GM19328 (cell line): ENCODE measurements at regions not wholly inside any gene's neighbourhood (a gene's known extent, or its start where the extent isn't known, plus 50 kb on each side); places are given as distances from the start of the nearest gene placed in this dataset.
"Not testable (repeated sequence)": the region's sequence is repeated elsewhere in the genome, so short reads cannot be mapped to it uniquely, and the experiment has no call there.

Experiments
- ATAC-seq: cut with Tn5 transposase; IDR thresholded peaks from one replicate; pipeline ENCODE4 v1.9.1; 2021; ENCODE audit warnings: mild to moderate bottlenecking, moderate library complexity; ENCODE audit not compliant: unreplicated experiment

DNA sequence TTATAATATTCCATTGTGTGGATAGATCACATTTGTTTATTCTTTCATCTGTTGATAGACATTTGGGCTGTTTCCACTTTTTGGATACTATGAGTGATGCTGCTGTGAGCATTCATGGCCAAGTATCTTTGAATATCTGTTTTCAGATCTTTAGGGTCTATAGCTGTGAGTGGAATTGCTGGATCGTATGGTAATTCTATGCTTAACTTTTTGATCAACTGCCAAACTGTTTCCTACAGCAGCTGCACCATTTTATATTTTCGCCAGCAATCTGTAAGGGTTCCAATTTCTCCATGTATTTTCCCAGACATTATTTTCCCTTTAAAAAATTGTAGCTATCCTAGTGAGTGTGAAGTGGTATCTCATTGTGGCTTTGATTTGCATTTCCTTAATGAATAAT lies 238.1 kb downstream of the AACS start:
- ATAC-seq = no peak

DNA sequence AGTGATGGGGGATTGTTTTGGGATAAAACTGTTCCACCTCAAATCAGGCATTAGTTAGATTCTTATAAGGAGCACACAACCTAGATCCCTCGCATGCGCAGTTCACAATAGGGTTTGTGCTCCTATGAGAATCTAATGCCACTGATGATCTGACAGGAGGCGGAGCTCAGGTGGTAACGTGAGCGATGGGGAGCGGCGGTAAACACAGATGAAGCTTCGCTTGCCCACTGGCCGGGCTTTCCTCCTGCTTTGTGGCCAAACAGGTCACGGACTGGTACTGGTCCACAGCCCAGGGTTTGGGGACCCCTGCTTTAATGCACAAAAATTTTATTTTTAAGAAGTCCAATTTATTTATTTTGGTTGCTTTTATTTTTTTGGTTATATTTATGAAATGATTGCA lies 238.8 kb downstream of the AACS start:
- ATAC-seq = no peak

DNA sequence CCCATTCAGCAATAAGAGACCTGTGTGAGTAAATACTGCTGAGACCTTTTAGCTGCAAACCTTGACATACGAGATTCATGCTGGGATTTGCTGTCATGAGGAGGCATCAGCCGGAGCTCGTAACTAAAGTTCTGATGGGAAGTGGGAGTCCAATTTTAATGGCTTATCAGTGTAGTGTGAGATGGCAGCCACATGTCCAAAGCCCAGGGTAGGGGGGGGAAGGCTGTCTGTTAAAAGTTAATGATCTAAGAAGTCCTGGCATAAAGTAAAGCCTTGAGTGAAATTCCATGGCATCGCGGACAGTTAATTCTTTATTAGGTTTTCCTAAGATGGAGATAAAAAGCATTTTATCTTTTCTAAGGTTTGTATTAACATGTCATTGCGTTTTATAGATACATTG lies 240.0 kb downstream of the AACS start:
- ATAC-seq = no peak

DNA sequence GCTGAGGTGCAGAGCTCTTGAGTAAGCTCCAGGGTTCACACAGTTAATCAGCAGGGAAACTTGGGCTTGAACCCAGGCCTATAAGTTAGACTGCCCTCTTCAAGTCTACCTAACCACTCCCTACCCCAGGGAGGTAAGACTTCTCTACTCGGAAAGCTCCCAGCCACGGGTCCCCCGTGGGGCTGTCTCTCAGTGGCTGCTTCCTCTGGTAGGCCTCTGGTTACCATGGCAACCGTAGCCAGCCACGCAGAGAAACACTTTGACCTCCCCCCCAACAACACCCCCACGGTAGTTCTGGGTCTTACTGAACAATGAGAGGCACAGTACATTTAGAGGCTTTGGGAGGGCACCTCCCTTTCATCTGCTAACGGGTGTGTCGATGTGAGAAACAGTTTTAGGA lies 245.2 kb downstream of the AACS start:
- ATAC-seq = no peak

DNA sequence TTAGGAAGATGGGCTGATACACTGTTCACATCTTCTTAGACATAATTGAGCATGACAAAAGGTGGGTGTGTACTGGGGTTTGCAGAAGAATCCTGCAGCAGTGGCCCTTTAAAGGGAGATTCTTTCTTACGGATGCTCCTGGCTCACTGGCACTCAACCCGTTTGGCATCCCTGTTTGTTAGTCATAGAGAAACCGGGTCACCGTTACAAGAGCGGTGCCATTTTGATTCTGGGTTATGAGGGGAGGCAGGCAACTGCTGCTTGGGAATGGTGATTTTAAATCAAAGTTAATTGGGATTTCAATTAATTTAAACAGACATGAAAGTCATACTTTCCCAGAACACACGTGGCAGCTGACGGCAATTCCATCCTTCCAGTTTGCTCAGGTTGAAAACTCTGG lies 245.8 kb downstream of the AACS start:
- ATAC-seq = no peak

DNA sequence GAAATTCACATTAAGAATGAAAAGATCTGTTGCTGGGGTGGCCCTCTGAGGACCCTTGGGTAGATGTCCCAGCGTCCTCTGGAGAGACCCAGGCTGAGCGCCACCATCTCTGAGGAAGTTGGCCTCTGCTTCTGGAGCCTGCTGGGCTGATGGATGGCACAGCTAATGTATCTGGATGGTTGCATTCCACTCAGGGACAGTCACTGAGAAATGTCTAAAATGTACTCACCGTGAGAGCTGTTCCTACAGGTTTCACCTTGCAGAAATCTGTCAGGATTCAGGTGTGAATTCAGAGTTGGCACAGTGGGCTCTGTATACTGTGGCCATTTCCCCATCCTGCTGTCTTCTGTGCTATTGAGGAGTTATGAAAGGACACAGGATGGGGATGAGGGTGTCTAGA lies 247.2 kb downstream of the AACS start:
- ATAC-seq = no peak

DNA sequence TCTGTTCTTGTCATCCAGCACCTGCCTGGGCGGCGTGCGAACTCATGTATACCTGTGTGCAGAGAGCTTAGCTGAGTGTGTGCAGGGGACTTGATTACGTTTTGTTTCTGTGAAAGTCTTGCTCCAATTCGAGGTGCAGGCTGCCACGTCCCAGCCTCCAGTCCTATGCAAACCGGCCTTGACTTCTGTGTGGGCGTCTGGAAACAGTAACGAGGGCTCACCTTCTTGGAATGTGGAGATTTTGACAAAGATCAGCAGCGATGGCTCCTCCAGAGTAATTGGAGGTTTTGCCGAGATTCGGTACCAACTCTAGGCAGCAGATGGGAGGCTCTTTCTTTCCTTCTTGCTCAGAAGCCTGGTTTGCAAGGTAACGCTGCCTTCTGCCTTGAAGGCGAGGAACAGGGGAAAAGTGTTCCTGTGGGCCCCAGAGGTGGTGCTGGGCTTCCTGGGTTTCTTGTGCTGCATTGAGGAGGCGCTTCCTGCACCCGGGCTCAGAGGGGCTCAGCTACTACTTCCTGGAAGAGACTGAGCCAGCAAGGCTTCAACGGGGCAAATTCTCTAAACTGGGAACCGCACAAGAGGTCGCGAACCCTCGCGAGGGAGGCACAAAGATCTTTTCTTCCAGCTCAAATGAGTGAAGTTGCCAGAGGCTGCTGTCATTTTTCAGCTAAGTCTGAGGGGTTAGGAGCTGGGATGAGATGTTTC lies 249.0 kb downstream of the AACS start:
- no peak for ATAC-seq

DNA sequence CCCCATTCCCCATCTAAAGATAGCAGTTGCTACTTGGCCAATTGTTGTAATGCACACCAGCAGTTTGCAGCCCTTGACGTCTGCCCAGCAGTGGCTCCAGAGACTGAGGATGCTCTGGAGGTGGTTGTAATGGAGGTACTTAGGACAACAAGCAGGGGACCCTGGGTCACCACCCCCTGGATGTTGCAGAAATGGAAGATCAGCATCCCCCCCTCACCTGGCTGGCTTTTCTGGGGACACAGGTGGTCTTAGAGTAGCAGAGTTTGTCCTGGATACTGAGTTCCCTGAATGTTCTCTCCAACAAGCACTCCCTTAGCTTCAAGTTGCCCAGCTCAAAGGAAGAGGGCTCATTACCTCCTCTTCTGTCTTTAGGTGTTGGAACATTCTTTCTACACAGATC lies 250.5 kb downstream of the AACS start:
- no peak for ATAC-seq

DNA sequence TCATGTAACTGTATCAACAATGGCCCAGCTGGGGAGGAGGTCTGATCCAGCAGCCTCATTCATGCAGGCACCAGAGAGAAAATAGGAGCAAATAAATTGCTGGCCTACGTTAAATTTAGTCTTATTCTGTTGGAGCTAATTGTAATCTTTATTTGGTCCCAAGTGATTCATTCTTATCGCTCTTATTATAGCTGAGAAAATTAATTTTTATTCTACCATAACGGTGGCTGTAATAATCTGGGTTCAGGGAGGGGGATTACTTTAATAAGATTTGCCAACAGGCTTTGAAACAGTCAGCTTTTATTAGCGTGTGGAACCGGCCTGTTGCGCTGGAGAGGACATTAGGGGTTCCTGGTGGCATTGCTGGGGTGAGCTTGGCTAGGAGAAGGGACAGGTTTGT lies 254.9 kb downstream of the AACS start:
- ATAC-seq = no peak

DNA sequence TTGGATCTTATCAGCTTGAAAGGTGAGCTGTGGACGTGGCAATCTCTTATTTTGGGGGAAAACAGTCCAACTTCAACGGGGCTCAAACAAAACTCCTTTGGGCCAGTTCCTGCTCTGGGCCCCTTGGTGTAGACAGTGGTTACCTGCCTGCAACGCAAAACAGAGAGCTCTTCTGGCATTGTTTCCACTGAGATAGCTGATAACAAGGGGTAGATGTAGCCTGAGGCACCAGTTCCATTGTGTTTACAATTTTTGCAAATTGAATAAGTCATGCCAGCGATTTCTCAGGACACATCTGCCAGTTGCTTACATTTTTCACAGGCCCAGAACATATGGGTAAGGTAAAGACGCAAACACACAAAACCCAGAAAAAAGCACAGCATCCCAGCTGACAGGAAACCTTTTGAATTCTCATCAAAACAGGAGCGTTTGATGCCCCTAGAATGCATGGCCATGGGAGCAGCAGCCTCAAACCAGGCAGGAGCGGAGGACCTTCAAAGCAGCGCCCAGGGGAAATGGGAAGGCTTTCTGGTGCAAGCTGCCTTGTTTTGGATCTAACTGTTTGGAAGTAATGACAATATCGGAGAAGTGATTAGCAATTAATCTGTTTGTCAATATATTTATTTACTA lies 259.7 kb downstream of the AACS start:
- no peak for ATAC-seq

DNA sequence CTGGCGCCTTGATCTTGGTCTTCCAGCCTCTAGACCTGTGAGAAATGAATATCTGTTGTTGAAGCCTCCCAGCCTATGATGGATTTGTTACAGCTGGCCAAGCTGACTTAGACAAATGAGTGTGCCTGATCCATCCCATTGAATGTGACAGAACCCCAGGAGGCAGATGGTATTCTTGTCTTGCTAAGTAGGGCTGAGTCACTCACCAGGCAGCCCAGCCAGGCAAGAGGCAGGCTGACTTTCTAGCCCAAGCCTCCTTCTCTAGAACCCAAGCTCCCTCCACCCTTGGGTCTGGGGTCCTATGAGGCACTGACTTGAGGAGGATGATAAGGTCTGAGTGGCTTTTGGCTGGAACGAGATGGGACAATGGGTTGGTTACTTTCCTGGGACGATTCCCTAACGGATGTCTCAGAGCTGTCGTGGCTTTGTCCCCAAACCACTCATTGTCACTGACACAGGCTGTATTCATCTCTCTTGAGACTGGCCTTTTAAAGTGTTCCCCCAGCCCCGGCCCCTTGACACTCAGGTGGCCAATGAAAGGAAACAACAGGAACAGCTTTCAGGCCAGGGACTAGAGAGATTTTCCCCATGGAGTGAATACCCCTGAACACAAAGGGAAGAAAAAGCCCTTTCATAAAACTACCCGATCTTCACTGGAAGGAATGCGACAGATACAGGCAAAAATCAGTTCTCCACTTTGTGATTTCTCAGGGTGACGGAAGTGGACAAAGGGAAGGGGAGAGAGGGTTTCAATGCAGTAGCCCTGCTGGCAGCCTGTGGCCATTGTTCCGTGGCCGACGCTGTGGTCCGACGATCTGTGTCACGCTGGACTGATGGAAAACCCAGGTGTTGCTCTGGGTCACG lies 264.2 kb downstream of the AACS start:
- no peak for ATAC-seq

DNA sequence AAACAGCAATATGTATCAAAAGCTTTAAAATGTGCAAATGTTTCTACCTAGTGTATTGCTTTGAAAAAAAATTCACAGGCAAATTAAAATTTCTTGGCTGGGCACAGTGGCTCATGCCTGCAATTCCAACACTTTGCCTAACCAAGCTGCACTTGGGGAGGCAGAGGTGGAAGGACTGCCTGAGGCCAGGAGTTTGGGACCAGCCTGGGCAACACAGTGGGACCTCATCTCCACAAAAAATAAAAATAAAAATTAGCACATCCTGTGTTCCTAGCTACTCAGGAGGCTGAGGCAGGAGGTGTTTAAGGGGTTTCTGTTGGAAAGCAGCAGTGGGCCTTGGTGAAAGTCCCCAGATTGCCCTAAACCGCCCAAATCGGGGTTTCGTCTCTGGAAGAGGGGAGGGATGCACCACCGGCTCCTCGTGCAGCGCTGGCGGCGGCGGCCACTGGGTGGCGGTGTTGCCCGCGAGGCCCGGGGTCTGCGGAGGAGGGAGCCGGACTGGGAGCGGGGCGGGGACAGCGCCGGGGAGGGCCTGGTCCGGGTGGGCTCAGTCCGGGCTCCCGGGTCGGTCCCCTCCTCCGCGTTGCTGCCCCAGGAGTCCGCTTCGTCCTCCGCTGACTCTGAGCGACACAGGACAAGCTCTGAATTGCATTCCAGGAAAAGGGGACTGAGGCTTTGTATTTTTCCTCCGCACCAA lies 265.6 kb downstream of the AACS start:
- peak; percentile 91 for ATAC-seq

DNA sequence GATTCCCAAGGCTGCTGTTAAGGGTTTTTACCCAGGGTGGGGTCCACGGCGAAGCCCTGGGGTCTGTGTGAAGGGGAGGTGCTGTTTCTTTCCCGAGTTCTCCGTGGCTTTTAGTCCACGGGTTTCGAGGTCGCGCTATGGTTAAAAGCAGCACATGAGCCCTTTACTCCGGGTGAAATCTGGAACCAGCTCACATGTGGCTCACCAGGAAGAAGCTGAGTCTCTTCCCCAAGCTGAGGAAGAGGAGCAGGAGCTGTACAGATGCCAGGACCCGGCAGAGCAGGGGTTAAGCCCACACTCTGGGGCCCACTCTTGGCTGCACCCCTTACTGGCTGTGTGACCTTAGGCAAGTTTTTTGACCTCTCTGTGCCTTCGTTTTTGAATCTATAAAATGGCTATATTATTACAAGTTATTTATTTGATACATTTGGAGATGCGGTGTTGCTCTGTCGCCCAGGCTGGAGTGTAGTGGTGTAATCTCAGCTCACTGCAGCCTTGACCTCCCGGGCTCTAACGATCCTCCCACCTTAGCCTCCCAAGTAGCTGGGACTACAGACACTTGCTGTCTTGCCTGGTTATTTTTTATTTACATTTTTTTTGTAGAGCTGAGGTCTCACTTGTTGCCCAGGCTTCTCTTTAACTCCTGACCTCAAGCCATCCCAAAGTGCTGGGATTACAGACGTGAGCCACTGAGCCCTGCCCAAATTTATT lies 266.3 kb downstream of the AACS start:
- ATAC-seq = no peak

DNA sequence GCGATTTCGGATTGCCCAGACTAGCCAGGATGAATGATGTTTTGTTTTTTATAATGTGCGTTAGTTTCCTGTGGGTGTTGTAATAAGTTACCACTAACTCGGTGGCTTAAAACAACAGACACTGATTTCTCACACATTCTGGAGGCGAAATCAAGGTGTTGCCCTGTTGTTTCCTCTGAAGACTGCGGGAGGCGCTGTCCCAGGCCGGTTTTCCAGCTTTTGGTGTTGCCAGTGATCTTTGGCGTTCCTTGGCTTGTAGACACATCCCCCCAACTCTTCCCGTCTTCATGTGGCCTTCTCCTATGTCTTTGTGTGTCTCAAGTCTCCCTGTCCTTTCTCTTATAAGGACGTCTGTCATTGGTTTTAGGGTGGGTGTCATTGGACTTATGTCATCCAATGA lies 267.7 kb downstream of the AACS start:
- ATAC-seq = no peak

DNA sequence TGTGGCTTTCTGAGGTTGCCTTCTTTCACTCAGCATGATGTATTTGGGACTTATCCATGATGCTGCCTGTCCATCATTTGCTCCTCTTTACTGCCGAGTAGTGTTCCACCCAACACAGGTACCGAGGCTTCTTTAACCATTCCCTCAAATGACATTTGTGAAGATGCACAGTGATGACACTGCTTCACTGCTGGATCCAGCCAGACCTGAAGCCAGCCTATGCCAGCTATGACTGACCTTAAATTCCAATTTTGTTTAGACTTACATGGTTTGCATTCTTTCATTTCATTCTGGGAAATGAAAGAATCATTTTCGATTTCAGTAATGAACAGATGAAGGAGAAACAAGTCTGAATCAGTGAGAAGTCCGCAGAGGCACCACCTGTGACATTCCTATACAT lies 271.0 kb downstream of the AACS start:
- ATAC-seq = no peak

DNA sequence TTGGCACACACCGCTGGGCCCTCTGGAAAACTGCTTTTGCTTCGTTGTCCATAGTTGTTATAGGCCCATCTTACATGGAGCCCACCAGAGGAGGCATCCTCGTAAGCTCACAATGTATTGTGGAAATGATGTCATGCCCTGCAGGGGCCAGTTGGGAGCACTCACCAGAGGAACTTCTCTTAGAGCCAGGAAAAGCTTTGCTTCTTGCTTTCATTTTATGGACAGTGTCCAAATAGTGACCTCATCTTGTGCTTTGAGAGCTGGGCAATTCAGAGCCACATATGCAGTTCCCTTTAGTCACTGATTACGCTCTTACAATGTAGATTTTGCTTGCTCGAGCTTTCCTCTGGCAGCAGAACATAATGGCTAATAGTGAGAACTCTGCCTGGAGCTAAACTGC lies 275.6 kb downstream of the AACS start:
- no peak for ATAC-seq

DNA sequence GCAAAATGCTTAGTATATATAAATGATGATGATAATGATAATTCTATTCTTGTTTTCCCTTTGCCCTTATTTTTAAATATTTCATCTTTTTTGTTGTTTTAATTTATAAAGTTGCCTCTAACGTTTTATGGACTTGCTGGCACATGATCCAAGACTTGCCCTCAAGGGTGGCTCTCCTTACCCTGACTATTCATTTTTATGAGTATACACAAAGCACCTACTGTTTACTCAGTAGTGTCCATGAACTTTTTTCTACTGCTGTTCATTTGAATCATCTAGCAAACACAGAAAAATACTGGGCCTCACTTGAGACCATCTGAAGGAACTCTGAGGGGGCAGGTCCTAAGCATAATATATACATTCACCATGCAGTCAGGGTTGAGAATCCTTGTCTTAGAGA lies 276.2 kb downstream of the AACS start:
- ATAC-seq = no peak

DNA sequence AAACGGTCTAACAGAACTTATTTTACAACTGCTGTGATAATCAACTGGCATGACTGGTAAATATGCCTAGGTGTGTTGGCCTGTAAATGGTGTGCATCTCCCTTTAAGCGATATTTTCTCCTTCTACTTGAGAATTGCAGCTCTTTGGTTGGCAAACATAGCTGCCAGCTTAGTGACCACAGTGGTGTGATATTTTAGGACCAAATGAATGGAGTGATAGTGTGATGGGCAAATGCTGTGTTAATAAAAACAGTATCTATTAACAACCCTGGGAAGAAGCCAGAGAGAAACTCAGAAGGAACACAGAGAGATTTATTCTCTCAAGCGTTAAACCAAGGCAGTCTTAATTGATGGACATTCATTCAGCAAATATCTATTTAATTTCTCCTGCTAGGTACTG lies 278.4 kb downstream of the AACS start:
- ATAC-seq = no peak

DNA sequence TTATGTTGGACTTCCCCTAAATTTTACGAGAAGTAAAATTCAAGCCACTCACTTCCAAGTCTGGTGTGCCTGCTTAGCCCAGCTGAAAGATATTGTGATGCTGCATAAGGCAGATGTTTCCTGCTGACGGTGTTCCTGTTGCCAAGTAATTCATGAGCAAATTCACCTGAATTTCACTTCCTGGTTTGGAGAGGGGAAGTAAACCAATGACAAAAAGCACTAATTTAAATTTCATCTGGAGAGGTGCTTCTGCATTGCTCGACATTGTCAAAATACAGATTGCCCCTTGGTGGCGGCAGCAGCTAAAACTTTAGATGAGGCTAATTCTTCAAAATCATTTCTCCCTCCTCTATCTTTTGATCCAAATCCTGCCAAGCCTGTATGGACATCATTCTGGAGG lies 281.1 kb downstream of the AACS start:
- ATAC-seq = no peak

DNA sequence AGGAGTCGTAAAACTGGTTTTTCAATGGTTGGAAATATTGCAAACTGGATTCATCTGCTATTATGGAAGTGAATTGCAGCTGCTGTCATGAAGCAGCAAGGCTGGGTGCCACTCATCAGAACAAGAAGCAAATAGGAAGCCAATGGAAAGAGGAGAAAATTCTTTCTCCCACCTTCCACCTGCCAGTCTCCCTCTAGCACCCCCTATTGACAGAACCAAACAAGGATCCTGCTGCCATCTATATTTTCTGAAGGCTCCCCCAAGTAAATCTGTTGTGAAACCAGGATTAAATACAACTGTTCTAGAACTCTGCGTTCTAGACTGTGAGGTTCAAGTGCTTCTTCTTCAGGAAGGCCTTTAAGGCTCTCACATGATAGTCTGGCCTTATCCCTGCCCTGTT lies 286.6 kb downstream of the AACS start:
- no peak for ATAC-seq

DNA sequence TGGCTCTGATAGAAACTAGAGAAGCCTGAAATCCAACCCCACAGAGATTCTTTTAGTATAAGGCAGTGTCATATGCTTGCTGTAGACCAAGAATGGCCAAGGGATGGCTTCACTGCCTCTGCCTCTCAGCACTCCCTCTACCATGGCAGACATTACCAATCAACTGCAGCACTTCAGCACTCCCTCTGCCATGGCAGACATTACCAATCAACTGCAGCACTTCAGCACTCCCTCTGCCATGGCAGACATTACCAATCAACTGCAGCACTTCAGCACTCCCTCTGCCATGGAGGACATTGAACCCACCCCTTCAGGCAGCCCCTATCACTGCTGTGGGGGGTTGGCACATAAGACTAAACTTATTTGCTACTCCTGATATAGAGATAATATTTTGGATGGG lies 287.8 kb downstream of the AACS start:
- ATAC-seq = not testable (repeated sequence)
